NCI-H2196 (cell line): ENCODE measurements at regions not wholly inside any gene's neighbourhood (a gene's known extent, or its start where the extent isn't known, plus 50 kb on each side); places are given as distances from the start of the nearest gene placed in this dataset.

ENCODE experiments used
- DNase-seq: peaks from one replicate; lab custom pipeline; 2025; ENCODE audit not compliant: unreplicated experiment; lab: John Stamatoyannopoulos, UW

DNA sequence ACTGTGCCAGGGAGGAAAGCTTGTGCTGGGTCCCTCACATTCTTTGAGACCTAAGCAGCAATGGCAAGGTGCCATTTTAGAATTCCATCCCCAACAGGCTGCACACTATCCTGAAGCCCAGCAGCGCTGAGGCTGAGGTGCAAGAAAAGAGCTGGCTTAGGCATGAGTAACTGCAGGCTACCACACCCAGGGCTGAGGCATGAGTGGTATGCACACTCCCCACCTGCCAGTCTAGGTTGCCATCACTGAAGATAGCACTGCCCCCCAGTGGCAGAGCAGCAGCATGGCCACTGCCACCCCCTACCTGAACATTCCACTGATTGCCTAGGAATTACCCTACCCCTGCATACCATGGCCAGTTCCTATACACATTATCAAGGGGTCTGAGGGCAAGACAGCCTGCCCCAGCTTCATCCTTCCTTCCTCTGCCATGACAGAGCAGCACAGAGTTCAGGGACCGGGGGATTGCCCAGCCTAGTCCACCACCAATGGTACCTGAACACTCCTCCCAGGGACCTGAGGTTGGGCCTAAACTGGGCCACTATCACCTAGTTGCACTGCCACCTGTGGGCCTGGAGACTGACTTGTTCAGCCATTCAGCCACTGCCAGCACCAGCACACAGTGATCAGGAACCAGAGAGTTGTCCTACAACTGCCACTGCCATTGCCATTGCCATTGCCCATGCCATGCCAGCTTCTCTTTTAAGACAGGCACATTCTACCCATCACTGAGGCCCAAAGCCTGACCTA, 129.8 kb downstream of the SATB1 start:
- no peak for DNase-seq

- DNase-seq: no peak
Measured at GRCh38 chr3:18290157-18290556, 135.0 kb downstream of the SATB1 start.

DNA sequence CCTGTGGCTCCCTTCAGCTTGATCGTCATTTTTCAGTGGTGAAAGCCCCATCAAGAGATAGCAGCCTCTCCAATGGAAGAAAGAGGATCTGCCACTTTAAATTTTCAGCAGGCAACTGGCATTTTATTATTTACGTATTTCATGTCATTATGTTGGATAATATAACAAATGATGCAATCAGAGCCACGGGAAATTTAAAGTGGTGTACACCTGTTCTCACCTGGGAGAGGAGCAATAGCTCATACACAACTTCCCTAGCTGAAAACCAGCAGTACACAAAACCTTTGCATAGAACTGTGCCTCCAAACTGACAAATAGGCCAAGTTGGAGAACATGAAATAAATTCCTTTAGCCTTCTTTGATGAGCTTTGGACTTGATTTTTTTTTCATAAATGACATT, 136.9 kb downstream of the SATB1 start:
- DNase-seq: no peak

- DNase-seq: no peak
Measured at GRCh38 chr3:18284716-18285115, 140.4 kb downstream of the SATB1 start.

GRCh38 chr3:18283680-18284079, 141.5 kb downstream of the SATB1 start:
- DNase-seq: no peak

- no peak for DNase-seq
Measured at GRCh38 chr3:18282507-18282906, 142.6 kb downstream of the SATB1 start.

- DNase-seq: no peak
Measured at GRCh38 chr3:18279226-18279737, 145.9 kb downstream of the SATB1 start.

DNA sequence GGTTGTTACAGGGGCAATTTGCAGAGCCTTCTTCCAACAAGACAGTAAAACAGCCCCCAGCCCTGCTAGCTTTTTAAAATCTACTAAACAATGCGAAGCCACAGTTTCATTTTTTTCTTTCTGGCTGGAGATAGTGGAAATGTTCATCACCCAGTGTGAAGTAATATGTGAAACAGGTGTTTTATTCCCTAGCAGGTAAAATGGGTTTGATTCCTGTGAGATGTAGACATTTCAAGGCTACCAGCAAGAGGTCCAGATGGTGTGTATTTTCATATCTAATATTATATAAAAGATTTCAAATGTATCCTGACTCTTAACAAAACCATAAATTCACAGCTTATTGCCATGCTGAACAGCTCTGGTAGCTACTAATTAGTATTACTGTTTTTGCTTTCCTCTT, 160.3 kb downstream of the SATB1 start:
- no peak for DNase-seq

GRCh38 chr3:18264361-18264760, 160.8 kb downstream of the SATB1 start:
- DNase-seq: no peak

DNA sequence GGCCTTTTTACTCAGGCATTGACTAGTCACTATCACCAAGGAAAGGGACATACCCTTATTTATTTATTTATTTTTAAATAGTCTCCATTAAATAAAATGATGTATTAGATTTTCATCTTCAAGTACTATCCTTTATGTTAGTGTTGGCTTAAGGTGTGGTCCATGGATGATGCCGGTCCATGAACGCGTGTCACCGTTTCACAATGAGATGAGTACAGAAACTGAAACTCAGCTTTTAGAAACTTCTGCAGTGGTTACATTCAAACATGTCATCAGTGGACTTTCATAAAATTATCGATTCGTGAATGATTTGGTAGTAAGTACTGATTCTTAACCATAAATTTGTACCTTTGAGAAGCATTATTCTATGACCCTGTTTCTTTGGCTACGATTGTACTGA, 166.6 kb downstream of the SATB1 start:
- DNase-seq: no peak

GRCh38 chr3:18252578-18252977, 172.6 kb downstream of the SATB1 start:
- DNase-seq: no peak

- DNase-seq: no peak
Measured at GRCh38 chr3:18250991-18251390, 174.1 kb downstream of the SATB1 start.

DNA sequence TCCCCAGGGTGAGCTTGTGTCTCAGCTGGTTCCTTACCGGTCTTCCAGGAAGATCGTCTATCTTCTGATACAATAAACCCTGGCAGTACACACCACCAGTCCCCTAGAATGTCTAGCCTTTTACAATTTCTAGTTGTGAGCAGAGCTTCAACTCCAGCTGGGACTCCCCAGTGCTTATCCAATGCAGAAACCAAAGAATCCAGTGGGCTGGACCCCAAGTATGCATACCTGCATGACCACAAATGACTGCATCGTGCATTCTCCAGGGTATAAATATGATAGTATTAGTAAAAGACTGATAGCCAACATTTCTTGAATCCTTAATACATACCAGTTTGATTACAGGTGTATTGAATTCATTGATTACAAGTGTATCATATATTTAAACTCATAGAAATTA, 176.0 kb downstream of the SATB1 start:
- no peak for DNase-seq

- no peak for DNase-seq
Measured at GRCh38 chr3:18247776-18248310, 177.3 kb downstream of the SATB1 start.

DNA sequence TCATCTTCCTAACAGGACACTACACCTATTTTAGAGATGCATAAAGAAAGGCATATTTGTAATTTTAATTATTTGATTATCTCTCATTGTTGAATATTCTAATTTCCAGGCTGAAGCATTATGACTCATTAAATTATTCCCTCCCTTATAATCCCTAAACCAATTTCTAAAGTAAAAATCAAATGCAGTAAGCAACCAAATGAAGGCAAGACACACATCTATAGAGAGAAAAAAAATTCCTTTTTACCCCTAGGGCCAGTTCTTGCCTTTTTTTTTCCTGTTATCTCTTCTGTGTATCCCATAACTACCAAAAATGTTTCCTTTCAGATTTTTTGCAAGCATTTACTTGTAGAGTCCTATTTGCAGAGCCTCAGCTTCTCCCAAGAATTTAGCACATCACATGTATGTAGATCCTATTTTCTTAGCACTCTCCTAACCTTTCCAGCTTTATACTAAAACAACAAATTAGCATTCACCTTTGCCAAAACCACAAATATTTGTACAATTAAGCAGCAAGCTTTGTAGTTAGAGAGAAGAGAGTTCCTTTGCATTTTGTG, 177.9 kb downstream of the SATB1 start:
- no peak for DNase-seq

- DNase-seq: no peak
Measured at GRCh38 chr3:18246336-18247060, 178.6 kb downstream of the SATB1 start.

GRCh38 chr3:18245721-18246120, 179.4 kb downstream of the SATB1 start:
- no peak for DNase-seq

DNA sequence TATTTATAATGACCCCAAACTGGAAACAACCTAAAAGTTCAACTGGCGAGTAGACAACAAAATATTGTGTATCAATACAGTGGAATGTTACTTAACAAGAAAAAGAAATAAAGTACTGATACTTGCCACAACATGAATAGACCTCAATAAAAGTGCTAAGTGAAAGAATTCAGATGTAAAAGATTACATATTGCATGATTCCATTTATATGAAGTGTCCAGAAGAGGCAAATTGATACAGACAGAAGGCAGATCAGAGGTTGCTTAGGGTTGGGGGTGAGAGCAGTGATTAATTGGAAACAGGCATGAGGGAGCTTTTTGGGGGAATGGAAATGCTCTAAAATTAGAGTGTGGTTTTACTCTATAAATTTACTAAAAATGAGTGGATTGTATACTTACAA, 183.3 kb downstream of the SATB1 start:
- no peak for DNase-seq

- no peak for DNase-seq
Measured at GRCh38 chr3:18239674-18240073, 185.5 kb downstream of the SATB1 start.

- DNase-seq: no peak
Measured at GRCh38 chr3:18238746-18239331, 186.3 kb downstream of the SATB1 start.

- no peak for DNase-seq
Measured at GRCh38 chr3:18238332-18238731, 186.8 kb downstream of the SATB1 start.
